IMR-90 (cell line): ENCODE measurements at regions not wholly inside any gene's neighbourhood (a gene's known extent, or its start where the extent isn't known, plus 50 kb on each side); places are given as distances from the start of the nearest gene placed in this dataset.

ENCODE experiments used
- ATAC-seq: fragments of 200-7000 bp; cut with Tn5 transposase; 2 replicates; pipeline ENCODE4 v1.9.1; 2020; ENCODE audit warnings: low read depth, mild to moderate bottlenecking, moderate library complexity
- BruUV-seq: library from RNA; stranded (reverse); fragments of 400-500 nt; replicated peaks from 2 replicates; lab custom pipeline; 2021; lab: Mats Ljungman, UMichigan
- CTCF ChIA-PET: fragments of 300-600 bp; formaldehyde crosslinking; extraction: SDS; loops from one replicate; lab custom pipeline; 2021; ENCODE audit warnings: antibody characterized with exemption; lab: Yijun Ruan, JAX
- POLR2A ChIA-PET: fragments of 300-600 bp; sonication (Branson Sonifier 250); formaldehyde crosslinking; loops from one replicate; lab custom pipeline; 2022; ENCODE audit warnings: antibody characterized with exemption; ENCODE audit not compliant: unreplicated experiment; lab: Charles Lee
- DNase-seq: peaks from one replicate; pipeline ENCODE4 v3.0.0; 2013
- H2AFZ ChIP-seq: replicated peaks from 2 replicates; pipeline ENCODE3; 2013; ENCODE audit warnings: low read length, mild to moderate bottlenecking; ENCODE audit not compliant: poor library complexity
- H2AK5ac ChIP-seq: 2 replicates; pipeline ENCODE4 v1.6.1; 2013; ENCODE audit warnings: low read depth, low read length, inconsistent platforms
- H2AK9ac ChIP-seq: replicated peaks from 2 replicates; pipeline ENCODE3; 2013; ENCODE audit warnings: mild to moderate bottlenecking, low read depth, low read length, moderate library complexity; ENCODE audit not compliant: poor library complexity
- H2BK120ac ChIP-seq: 2 replicates; pipeline ENCODE4 v1.6.1; 2013; ENCODE audit warnings: low read depth, low read length, inconsistent platforms
- H2BK15ac ChIP-seq: 3 replicates; pipeline ENCODE4 v1.6.1; 2013; ENCODE audit warnings: low read depth, low read length, inconsistent platforms
- H2BK20ac ChIP-seq: 2 replicates; pipeline ENCODE4 v1.6.1; 2013; ENCODE audit warnings: low read depth, mild to moderate bottlenecking, inconsistent platforms, low read length, moderate library complexity
- H2BK5ac ChIP-seq: 2 replicates; pipeline ENCODE4 v1.6.1; 2013; ENCODE audit warnings: mild to moderate bottlenecking, low read depth, low read length, inconsistent platforms; ENCODE audit not compliant: poor library complexity, severe bottlenecking
- H3K14ac ChIP-seq: replicated peaks from 2 replicates; pipeline ENCODE4 v1.6.1; 2013; ENCODE audit warnings: low read depth, low read length, inconsistent platforms
- H3K18ac ChIP-seq: 2 replicates; pipeline ENCODE4 v1.6.1; 2013; ENCODE audit warnings: low read depth, low read length, control low read depth
- H3K23ac ChIP-seq: 2 replicates; pipeline ENCODE4 v1.6.1; 2013; ENCODE audit warnings: low read depth, low read length, inconsistent platforms
- H3K27ac ChIP-seq: 2 replicates; pipeline ENCODE4 v1.5.1; 2013; ENCODE audit warnings: mild to moderate bottlenecking, control low read depth, low read length; ENCODE audit not compliant: insufficient read depth
- H3K27me3 ChIP-seq: 2 replicates; pipeline ENCODE4 v1.6.1; 2013; ENCODE audit warnings: low read length; ENCODE audit not compliant: control insufficient read depth, insufficient read depth
- H3K36me3 ChIP-seq: 2 replicates; pipeline ENCODE4 v1.6.1; 2013; ENCODE audit warnings: low read length, mixed read lengths; ENCODE audit not compliant: control insufficient read depth, insufficient read depth
- H3K4ac ChIP-seq: 2 replicates; pipeline ENCODE4 v1.6.1; 2013; ENCODE audit warnings: low read depth, low read length, inconsistent platforms
- H3K4me1 ChIP-seq: 2 replicates; pipeline ENCODE4 v1.6.1; 2013; ENCODE audit warnings: low read length, mixed read lengths; ENCODE audit not compliant: control insufficient read depth, insufficient read depth
- H3K4me2 ChIP-seq: 2 replicates; pipeline ENCODE4 v1.6.1; 2013; ENCODE audit warnings: low read depth, mild to moderate bottlenecking, control low read depth, low read length, moderate library complexity
- H3K4me3 ChIP-seq: 2 replicates; pipeline ENCODE4 v1.5.1; 2013; ENCODE audit warnings: low read depth, mild to moderate bottlenecking, control low read depth, low read length, moderate library complexity; ENCODE audit not compliant: insufficient read depth
- H3K56ac ChIP-seq: 2 replicates; pipeline ENCODE4 v1.6.1; 2013; ENCODE audit warnings: low read length, inconsistent platforms; ENCODE audit not compliant: insufficient read depth; ENCODE audit errors: extremely low read depth
- H3K79me1 ChIP-seq, 2 experiments: 2 replicates each; pipeline ENCODE4 v1.6.1; 2013; ENCODE audit warnings: low read length in 2 of 2, inconsistent platforms in 1 of 2, low read depth in 1 of 2
- H3K9ac ChIP-seq: 2 replicates; pipeline ENCODE4 v1.6.1; 2013; ENCODE audit warnings: low read depth, low read length, control low read depth
- H3K9me1 ChIP-seq: 2 replicates; pipeline ENCODE4 v1.6.1; 2013; ENCODE audit warnings: low read length, inconsistent platforms; ENCODE audit not compliant: insufficient read depth
- H3K9me3 ChIP-seq: 2 replicates; pipeline ENCODE4 v1.6.1; 2013; ENCODE audit warnings: low read length; ENCODE audit not compliant: control insufficient read depth, insufficient read depth
- H4K20me1 ChIP-seq: 2 replicates; pipeline ENCODE4 v1.6.1; 2013; ENCODE audit warnings: low read length, inconsistent platforms; ENCODE audit not compliant: insufficient read depth
- H4K5ac ChIP-seq: 2 replicates; pipeline ENCODE4 v1.6.1; 2013; ENCODE audit warnings: mild to moderate bottlenecking, low read depth, low read length, control low read depth
- H4K8ac ChIP-seq, 2 experiments: 2 replicates each; pipeline ENCODE4 v1.6.1; 2013; ENCODE audit warnings: low read depth in 2 of 2, low read length in 2 of 2, control low read depth in 1 of 2, inconsistent platforms in 1 of 2
- H4K91ac ChIP-seq: 2 replicates; pipeline ENCODE4 v1.6.1; 2013; ENCODE audit warnings: low read depth, low read length, inconsistent platforms; ENCODE audit not compliant: insufficient read depth
- CHD1 ChIP-seq: IDR thresholded peaks from 2 replicates; pipeline ENCODE4 v1.6.1; 2012; ENCODE audit warnings: low read depth, low read length, improper control_type of control experiment
- MAFK ChIP-seq: IDR thresholded peaks from 2 replicates; pipeline ENCODE4 v1.6.1; 2012; ENCODE audit warnings: low read depth, low read length, improper control_type of control experiment
- MXI1 ChIP-seq: IDR thresholded peaks from 2 replicates; pipeline ENCODE4 v1.6.1; 2012; ENCODE audit warnings: low read depth, mild to moderate bottlenecking, low read length, moderate library complexity, borderline replicate concordance
- NFE2L2 ChIP-seq: fragments of 150-350 bp; IDR thresholded peaks from 2 replicates; pipeline ENCODE4 v1.6.1; 2016; ENCODE audit warnings: low read depth, mild to moderate bottlenecking, low read length
- RAD21 ChIP-seq: IDR thresholded peaks from 2 replicates; pipeline ENCODE4 v1.6.1; 2012; ENCODE audit warnings: low read length, improper control_type of control experiment
- RCOR1 ChIP-seq: IDR thresholded peaks from 2 replicates; pipeline ENCODE4 v1.6.1; 2012; ENCODE audit warnings: mild to moderate bottlenecking, low read length, improper control_type of control experiment; ENCODE audit not compliant: insufficient replicate concordance
- SMC3 ChIP-seq: fragments of 150-350 bp; IDR thresholded peaks from 2 replicates; pipeline ENCODE4 v1.6.1; 2016; ENCODE audit warnings: low read depth, mild to moderate bottlenecking, antibody characterized with exemption, low read length, moderate library complexity
- dilution Hi-C: fragments of 300-500 bp; cut with HindIII; formaldehyde crosslinking; loops from one replicate; pipeline ENCODE4 v1.14.3; 2018; ENCODE audit warnings: low sequenced_read_pairs; ENCODE audit not compliant: unreplicated experiment
- in situ Hi-C: fragments of 300-500 bp; cut with MboI; formaldehyde crosslinking; loops from 3 replicates; pipeline ENCODE4 v1.14.3; 2019; ENCODE audit warnings: low sequenced_read_pairs, inconsistent platforms, mixed read lengths
- intact Hi-C: fragments of 100-400 bp; cut with micrococcal nuclease; formaldehyde crosslinking; loops from 2 replicates; pipeline ENCODE4 v1.10.0; 2022
- TF ChIP-seq, protein P1 (sequence below): fragments of 150-350 bp; IDR thresholded peaks from 2 replicates; pipeline ENCODE4 v1.6.1; 2016; ENCODE audit warnings: low read depth, mild to moderate bottlenecking, low read length, moderate library complexity, borderline replicate concordance

DNA sequence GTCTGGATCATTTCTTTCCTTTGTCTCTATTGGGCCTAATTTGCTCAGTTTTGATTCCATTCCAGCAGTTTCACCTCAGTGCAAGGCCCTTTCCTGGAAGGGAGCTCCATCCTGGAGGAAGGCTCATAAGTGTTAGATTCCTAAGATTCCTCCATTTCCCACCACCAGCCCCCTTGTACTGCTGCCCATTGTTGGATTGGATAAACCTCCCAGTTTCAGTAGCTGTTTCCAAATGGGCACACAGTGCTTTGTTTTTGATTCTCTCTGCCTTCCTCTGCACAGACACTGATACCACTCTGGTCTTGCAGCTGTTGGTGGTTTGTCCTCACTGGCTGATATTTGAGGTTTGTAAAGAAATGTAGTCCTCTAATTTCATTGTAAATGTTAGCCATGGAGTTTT, 158.9 kb downstream of the SLC15A5 start:
- H3K9me3 ChIP-seq = no peaks in the 10 kb centered on the region
- H2BK5ac ChIP-seq = no peak overlapping the region
- no peak overlapping the region for H3K9ac ChIP-seq
- TF ChIP-seq, protein P1, sequence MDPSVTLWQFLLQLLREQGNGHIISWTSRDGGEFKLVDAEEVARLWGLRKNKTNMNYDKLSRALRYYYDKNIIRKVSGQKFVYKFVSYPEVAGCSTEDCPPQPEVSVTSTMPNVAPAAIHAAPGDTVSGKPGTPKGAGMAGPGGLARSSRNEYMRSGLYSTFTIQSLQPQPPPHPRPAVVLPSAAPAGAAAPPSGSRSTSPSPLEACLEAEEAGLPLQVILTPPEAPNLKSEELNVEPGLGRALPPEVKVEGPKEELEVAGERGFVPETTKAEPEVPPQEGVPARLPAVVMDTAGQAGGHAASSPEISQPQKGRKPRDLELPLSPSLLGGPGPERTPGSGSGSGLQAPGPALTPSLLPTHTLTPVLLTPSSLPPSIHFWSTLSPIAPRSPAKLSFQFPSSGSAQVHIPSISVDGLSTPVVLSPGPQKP = no peak
- TF ChIP-seq RCOR1 (no peak), MAFK (no peak), CHD1 (no peak), RAD21 (no peak), MXI1 (no peak), SMC3 (no peak), NFE2L2 (no peak)
- no peak overlapping the region for H2AK5ac ChIP-seq
- H4K5ac ChIP-seq = no peak overlapping the region
- no peak overlapping the region for H3K4me3 ChIP-seq
- H3K14ac ChIP-seq = no peak overlapping the region
- H3K4ac ChIP-seq = no peak overlapping the region
- no peaks in the 10 kb centered on the region for H3K9me1 ChIP-seq
- H2BK20ac ChIP-seq = no peak overlapping the region
- no peaks in the 10 kb centered on the region for H3K36me3 ChIP-seq
- no peak overlapping the region for H4K91ac ChIP-seq
- no peak overlapping the region for H2AK9ac ChIP-seq
- H4K8ac ChIP-seq = no peak overlapping the region
- in situ Hi-C loops = loop anchor here (10.0 kb wide), 1 partner anchor 64 kb away; no protein-coding TSS in a partner anchor
- H3K27ac ChIP-seq = no peak overlapping the region
- H4K20me1 ChIP-seq = no peaks in the 10 kb centered on the region
- H3K18ac ChIP-seq = no peak overlapping the region
- no peak overlapping the region for H3K4me2 ChIP-seq
- no peaks in the 10 kb centered on the region for H3K4me1 ChIP-seq
- ChIA-PET POLR2A (no interaction called here), CTCF (no interaction called here)
- no peak overlapping the region for H3K23ac ChIP-seq
- dilution Hi-C loops = no loop called here
- no peak for ATAC-seq
- H3K79me1 ChIP-seq = no peaks in the 10 kb centered on the region
- intact Hi-C loops = no loop called here
- no TSS peak for BruUV-seq
- no peak for DNase-seq
- H3K56ac ChIP-seq = no peak overlapping the region
- no peaks in the 10 kb centered on the region for H3K27me3 ChIP-seq
- H2AFZ ChIP-seq = no peak overlapping the region
- no peak overlapping the region for H2BK120ac ChIP-seq
- H2BK15ac ChIP-seq = no peak overlapping the region
